ENCODE measurements at regions not wholly inside any gene's neighbourhood (a gene's known extent, or its start where the extent isn't known, plus 50 kb on each side); places are given as distances from the start of the nearest gene placed in this dataset.
A peak's percentile ranks its signal among the peaks of the same experiment; 100 is the strongest.

DNA sequence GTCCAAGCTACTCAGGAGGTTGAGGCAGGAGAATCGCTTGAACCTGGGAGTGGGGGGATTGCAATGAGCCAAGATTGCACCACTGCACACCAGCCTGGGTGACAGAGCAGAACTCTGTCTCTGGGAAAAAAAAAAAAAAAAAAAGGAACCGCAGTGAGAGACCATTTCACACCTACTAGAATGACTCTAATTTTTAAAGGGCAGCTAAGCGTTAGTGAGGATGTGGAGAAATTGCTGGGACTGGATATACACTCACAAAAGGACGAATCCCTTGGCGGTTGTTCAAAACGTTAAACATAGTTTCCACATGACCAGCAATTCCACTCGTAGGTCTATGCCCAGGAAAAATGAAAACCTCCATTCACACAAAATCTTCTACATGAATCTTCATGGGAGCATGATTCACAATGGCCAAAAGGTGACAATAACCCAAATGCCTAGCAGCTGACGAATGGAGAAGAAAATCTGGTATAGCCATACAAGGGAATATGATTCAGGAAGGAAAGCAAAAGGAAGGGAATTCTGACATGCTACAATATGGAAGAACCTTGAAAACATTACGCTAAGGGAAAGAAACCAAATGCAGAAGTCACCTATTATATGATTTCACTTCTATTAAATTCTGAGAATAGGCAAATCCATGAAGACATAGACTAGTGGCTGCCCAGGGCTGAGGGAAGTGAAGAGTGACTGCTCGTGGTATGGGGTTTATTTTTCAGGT, 127.0 kb downstream of the CHSY1 start:
- no peak overlapping the region for H3K4me3 Mint-ChIP-seq
- H3K36me3 Mint-ChIP-seq (ENCODE audit: low read depth): no peaks in the 10 kb centered on the region
- H3K27me3 Mint-ChIP-seq: no peaks in the 10 kb centered on the region
- H3K9me3 ChIP-seq (ENCODE audit: control insufficient read depth, low read length, poor library complexity, severe bottlenecking): no peaks in the 10 kb centered on the region
- DNase-seq (no peak), ATAC-seq (no peak)
- H3K4me1 Mint-ChIP-seq: peaks cover 33% of the 10 kb centered on the region
- H3K27ac Mint-ChIP-seq: peak overlapping the region; percentile 35

DNA sequence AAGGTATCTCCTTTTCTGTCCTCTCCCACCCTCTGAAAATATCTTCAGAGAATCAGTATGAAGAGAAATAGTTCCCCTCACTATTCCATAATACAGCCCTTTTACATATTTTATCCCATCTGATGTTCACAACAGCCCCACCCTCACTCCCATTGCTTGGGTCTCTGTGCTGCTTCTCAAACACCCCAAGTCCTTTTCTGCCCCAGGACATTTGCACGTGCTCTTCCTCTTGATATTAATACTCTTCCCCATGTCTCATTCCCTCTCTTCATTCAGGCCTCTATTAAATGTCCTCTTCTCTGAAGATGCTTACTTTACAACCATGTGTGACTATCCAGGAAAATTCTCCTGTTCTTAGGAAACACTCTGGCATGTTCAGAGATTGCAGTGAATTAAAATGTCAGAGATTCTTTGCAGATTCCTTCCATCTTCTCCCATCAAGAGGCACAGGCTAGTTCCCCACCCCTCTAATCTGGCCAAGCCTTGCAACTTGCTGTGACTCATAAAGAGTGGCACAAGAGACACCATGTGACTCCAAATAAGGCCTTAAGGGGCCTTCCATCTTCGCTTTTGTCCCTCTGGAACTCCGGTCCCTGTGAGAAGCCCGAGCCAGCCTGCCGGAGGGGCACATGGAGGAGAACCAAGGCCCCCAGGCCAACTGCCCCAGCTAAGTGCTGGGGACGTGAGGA, 128.5 kb downstream of the CHSY1 start:
- peaks cover 32% of the 10 kb centered on the region for H3K4me1 Mint-ChIP-seq

DNA sequence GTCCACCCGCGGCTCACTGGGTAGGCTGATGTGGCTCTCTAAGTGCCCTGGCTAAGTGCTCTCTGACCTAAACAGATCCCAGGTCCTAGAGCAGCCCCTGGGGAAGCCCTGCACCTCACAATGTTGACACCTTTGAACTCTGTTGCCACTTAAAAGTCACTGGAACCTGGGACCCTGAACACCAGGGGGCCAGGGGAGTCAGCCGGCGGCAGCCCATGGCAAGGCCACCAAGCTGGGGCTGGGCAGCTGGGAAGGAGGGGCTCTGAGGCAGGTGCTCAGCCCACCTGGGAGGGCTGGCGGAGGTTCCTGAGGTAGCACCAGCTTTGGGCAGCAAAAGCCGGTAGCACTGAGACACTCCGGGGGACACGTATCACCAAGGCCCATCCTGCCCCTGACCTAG, 129.0 kb downstream of the CHSY1 start:
- H3K4me1 Mint-ChIP-seq: peaks cover 26% of the 10 kb centered on the region
- H3K27me3 Mint-ChIP-seq: no peaks in the 10 kb centered on the region
- ATAC-seq (no peak), DNase-seq (no peak)
- H3K9me3 ChIP-seq (ENCODE audit: control insufficient read depth, low read length, poor library complexity, severe bottlenecking): no peaks in the 10 kb centered on the region
- H3K4me3 Mint-ChIP-seq: no peak overlapping the region
- H3K36me3 Mint-ChIP-seq (ENCODE audit: low read depth): no peaks in the 10 kb centered on the region
- peak overlapping the region; percentile 35 for H3K27ac Mint-ChIP-seq

More for the DNA sequence above, 128.5 kb downstream of the CHSY1 start:
- no peaks in the 10 kb centered on the region for H3K36me3 Mint-ChIP-seq (ENCODE audit: low read depth)
- H3K27ac Mint-ChIP-seq: peak overlapping the region; percentile 35
- H3K4me3 Mint-ChIP-seq: peak overlapping the region; percentile 56
- no peaks in the 10 kb centered on the region for H3K9me3 ChIP-seq (ENCODE audit: control insufficient read depth, low read length, poor library complexity, severe bottlenecking)
- no peaks in the 10 kb centered on the region for H3K27me3 Mint-ChIP-seq
- DNase-seq (no peak), ATAC-seq (no peak)

GRCh38 chr15:101122266-101122665, 129.6 kb downstream of the CHSY1 start:
- ATAC-seq (no peak), DNase-seq (no peak)
- Mint-ChIP-seq H3K4me1 (peaks cover 21% of the 10 kb centered on the region), H3K36me3 (ENCODE audit: low read depth) (no peaks in the 10 kb centered on the region), H3K27ac (peak overlapping the region; percentile 89), H3K27me3 (no peaks in the 10 kb centered on the region), H3K4me3 (peak overlapping the region; percentile 62)
- no peaks in the 10 kb centered on the region for H3K9me3 ChIP-seq (ENCODE audit: control insufficient read depth, low read length, poor library complexity, severe bottlenecking)

GRCh38 chr15:101121511-101122090, 130.2 kb downstream of the CHSY1 start:
- Mint-ChIP-seq H3K27me3 (no peaks in the 10 kb centered on the region), H3K4me1 (peaks cover 15% of the 10 kb centered on the region), H3K36me3 (ENCODE audit: low read depth) (no peaks in the 10 kb centered on the region), H3K4me3 (peak overlapping the region; percentile 62), H3K27ac (peak overlapping the region; percentile 89)
- DNase-seq: no peak
- peak; percentile 54 for ATAC-seq
- no peaks in the 10 kb centered on the region for H3K9me3 ChIP-seq (ENCODE audit: control insufficient read depth, low read length, poor library complexity, severe bottlenecking)

DNA sequence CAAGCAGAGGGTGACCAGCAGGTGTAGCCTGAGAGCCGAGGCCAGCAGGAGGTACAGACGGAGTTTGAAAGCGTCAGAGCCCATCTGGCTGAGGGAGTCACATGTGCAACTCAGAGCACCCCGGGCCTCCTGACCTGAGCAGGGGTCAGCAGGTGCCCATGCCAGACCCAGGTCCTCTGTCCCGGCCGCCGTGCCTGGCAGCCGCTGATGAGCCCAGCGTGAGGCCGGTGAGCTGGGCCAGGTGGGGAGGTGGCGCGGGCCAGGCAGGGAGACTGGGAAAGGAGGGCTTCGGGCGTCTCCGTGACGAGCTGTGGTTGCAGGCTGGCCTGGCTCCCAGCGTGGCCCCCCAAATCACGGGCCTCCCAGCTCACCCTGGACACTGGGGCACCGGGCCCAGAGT, 130.9 kb downstream of the CHSY1 start:
- no peak overlapping the region for H3K4me3 Mint-ChIP-seq
- ATAC-seq (no peak), DNase-seq (no peak)
- no peak overlapping the region for H3K27ac Mint-ChIP-seq
- no peaks in the 10 kb centered on the region for H3K36me3 Mint-ChIP-seq (ENCODE audit: low read depth)
- H3K4me1 Mint-ChIP-seq: peaks cover 13% of the 10 kb centered on the region
- H3K9me3 ChIP-seq (ENCODE audit: control insufficient read depth, low read length, poor library complexity, severe bottlenecking): no peaks in the 10 kb centered on the region
- H3K27me3 Mint-ChIP-seq: no peaks in the 10 kb centered on the region

DNA sequence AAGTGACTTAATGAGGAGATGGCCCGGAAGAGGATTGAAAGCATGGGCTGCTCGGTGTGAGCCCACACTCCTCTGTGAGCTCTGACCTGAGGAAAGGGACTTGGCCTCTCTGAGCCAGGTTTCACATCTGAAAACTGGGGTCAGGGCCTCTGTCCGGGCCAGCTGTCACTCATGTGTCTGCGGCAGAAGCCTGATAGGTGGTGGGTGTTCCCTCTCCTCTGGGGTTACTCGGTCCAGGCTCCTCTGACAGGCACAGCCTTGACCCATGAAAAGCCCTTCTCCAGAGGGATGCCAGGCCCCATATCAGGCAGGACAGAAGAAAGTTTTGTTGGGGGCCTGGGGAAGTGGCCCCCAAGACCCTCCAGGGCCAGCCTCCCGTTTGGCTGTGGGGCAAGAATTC, 131.4 kb downstream of the CHSY1 start:
- Mint-ChIP-seq H3K36me3 (ENCODE audit: low read depth) (no peaks in the 10 kb centered on the region), H3K4me1 (peaks cover 13% of the 10 kb centered on the region), H3K27me3 (no peaks in the 10 kb centered on the region), H3K27ac (no peak overlapping the region), H3K4me3 (no peak overlapping the region)
- ATAC-seq (no peak), DNase-seq (no peak)
- no peaks in the 10 kb centered on the region for H3K9me3 ChIP-seq (ENCODE audit: control insufficient read depth, low read length, poor library complexity, severe bottlenecking)

Measured in T-helper 17 cell (primary cell).